Psoas muscle (tissue), 7 donors: ENCODE measurements at regions not wholly inside any gene's neighbourhood (a gene's known extent, or its start where the extent isn't known, plus 50 kb on each side); places are given as distances from the start of the nearest gene placed in this dataset.
A peak's percentile ranks its signal among the peaks of the same experiment; 100 is the strongest.

Source experiments
- ATAC-seq, 4 donors: fragments of 200-7000 bp; cut with Tn5 transposase; one replicate each; pipeline ENCODE4 v1.9.1; 2020; ENCODE audit warnings: moderate library complexity in 3 of 4, mild to moderate bottlenecking in 2 of 4
- DNase-seq, 2 donors: peaks; one replicate each; pipeline ENCODE4 v3.0.0-alpha.2; 2020
- H3K27ac ChIP-seq: fragments of 200-600 bp; one replicate; pipeline ENCODE4 v1.8.0; 2022
- H3K27me3 ChIP-seq, 3 donors: fragments of 200-600 bp in 1 of 3; one replicate each; pipeline versions ENCODE4 v1.6.1 to v1.8.0; 2013 to 2022; ENCODE audit warnings: low read length in 2 of 3, mild to moderate bottlenecking in 2 of 3, moderate library complexity in 1 of 3; ENCODE audit not compliant: insufficient read depth in 3 of 3
- H3K36me3 ChIP-seq, 2 donors: fragments of 200-600 bp in 1 of 2; one replicate each; pipeline versions ENCODE4 v1.6.1 to v1.8.0; 2013 to 2022; ENCODE audit warnings: low read depth in 1 of 2, mild to moderate bottlenecking in 1 of 2, moderate library complexity in 1 of 2; ENCODE audit not compliant: insufficient read depth in 1 of 2
- H3K4me1 ChIP-seq: fragments of 200-600 bp; one replicate; pipeline ENCODE4 v1.8.0; 2022
- H3K4me3 ChIP-seq: fragments of 200-600 bp; one replicate; pipeline ENCODE4 v1.8.0; 2022; ENCODE audit warnings: mild to moderate bottlenecking
- H3K9me3 ChIP-seq: fragments of 200-600 bp; one replicate; pipeline ENCODE4 v1.8.0; 2022
- WGBS, 3 donors: extraction: QIAGEN DNeasy Blood & Tissue Kit; methylation state at CpG; one replicate each; pipeline versions ENCODE4 v1.1.6 to v1.1.7; 2013; 5-methylcytosine and 5-hydroxymethylcytosine counted together
- intact Hi-C, 2 donors: fragments of 100-400 bp; cut with DNase I; formaldehyde crosslinking; loops; one replicate each; pipeline versions ENCODE4 v1.11.0 to v1.14.2; 2022
- TF ChIP-seq, protein P1 (sequence below): fragments of 200-600 bp; IDR thresholded peaks from one replicate; pipeline ENCODE4 v1.8.0; 2022; ENCODE audit warnings: antibody characterized with exemption
- donor health status: healthy with polysubstance abuse.
- donor health status: DM: no; HTN: no; CAD: no; lungs with moderate emphysema.
- donor health status: Bipolar disorder and iron deficiency.
- donor health status: healthy.
- donor health status: DM: yes; HTN: yes; CAD: no.
- donor health status: DM: no; HTN: no; CAD: no.
- donor health status: DM: yes; HTN: yes; CAD: no.

DNA sequence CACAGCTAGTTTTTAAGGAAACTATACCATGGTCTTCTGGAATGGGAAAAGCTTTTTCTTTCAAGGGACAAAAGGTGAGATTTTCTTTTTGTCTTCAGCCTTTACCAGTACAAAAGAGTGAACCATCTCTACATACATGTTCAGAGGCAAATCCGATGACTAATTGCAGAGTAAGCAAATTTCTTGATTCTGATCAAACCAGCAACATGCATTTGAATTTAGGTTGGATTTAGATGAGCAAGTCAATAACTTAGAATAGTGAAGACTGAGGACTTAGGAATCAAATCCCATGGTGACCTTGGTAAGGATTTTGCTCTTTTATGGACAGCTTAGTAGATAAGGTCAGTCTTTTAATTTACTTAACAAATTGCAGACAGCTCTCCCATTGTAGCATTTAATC lies 65.9 kb upstream of the BLID start:
- TF ChIP-seq, protein P1, sequence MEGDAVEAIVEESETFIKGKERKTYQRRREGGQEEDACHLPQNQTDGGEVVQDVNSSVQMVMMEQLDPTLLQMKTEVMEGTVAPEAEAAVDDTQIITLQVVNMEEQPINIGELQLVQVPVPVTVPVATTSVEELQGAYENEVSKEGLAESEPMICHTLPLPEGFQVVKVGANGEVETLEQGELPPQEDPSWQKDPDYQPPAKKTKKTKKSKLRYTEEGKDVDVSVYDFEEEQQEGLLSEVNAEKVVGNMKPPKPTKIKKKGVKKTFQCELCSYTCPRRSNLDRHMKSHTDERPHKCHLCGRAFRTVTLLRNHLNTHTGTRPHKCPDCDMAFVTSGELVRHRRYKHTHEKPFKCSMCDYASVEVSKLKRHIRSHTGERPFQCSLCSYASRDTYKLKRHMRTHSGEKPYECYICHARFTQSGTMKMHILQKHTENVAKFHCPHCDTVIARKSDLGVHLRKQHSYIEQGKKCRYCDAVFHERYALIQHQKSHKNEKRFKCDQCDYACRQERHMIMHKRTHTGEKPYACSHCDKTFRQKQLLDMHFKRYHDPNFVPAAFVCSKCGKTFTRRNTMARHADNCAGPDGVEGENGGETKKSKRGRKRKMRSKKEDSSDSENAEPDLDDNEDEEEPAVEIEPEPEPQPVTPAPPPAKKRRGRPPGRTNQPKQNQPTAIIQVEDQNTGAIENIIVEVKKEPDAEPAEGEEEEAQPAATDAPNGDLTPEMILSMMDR: no peak
- ATAC-seq: no peak
- H3K27ac ChIP-seq: no peak overlapping the region
- intact Hi-C loops: no loop called here
- H3K9me3 ChIP-seq: no peaks in the 10 kb centered on the region
- no peak overlapping the region for H3K4me3 ChIP-seq
- no peaks in the 10 kb centered on the region for H3K36me3 ChIP-seq
- peaks cover 5% of the 10 kb centered on the region for H3K4me1 ChIP-seq
- no peak for DNase-seq
- 91 to 98% (median 98%) methylated on average over 1 of the region's 1 CpG for WGBS, 3 donors
- no peaks in the 10 kb centered on the region for H3K27me3 ChIP-seq

DNA sequence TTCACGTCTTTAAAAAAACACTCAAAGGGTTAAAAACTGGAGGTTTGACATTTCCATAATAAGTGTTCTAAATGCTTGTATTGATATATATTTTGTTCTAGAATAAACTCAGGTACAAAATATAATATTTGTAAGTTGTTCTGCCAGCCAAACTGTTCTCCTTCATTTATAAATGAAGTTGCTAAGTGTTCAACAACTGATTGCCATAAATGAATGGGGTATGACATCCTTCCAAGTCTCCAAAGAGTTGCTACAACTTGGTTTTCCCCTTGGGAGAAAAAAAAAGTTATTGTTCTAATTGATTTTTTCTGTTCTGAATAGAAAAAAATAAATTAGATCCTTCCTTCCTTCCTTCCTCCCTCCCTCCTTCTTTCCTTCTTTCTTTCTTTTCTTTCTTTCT lies 65.4 kb upstream of the BLID start:
- Histone ChIP-seq H3K9me3 (no peaks in the 10 kb centered on the region), H3K36me3 (no peaks in the 10 kb centered on the region), H3K27me3 (no peaks in the 10 kb centered on the region), H3K27ac (no peak overlapping the region), H3K4me1 (peaks cover 5% of the 10 kb centered on the region), H3K4me3 (no peak overlapping the region)
- 69 to 78% (median 72%) methylated on average over 1 of the region's 1 CpG for WGBS, 3 donors
- DNase-seq: no peak
- no peak for ATAC-seq
- intact Hi-C loops: no loop called here
- TF ChIP-seq, protein P1: no peak

DNA sequence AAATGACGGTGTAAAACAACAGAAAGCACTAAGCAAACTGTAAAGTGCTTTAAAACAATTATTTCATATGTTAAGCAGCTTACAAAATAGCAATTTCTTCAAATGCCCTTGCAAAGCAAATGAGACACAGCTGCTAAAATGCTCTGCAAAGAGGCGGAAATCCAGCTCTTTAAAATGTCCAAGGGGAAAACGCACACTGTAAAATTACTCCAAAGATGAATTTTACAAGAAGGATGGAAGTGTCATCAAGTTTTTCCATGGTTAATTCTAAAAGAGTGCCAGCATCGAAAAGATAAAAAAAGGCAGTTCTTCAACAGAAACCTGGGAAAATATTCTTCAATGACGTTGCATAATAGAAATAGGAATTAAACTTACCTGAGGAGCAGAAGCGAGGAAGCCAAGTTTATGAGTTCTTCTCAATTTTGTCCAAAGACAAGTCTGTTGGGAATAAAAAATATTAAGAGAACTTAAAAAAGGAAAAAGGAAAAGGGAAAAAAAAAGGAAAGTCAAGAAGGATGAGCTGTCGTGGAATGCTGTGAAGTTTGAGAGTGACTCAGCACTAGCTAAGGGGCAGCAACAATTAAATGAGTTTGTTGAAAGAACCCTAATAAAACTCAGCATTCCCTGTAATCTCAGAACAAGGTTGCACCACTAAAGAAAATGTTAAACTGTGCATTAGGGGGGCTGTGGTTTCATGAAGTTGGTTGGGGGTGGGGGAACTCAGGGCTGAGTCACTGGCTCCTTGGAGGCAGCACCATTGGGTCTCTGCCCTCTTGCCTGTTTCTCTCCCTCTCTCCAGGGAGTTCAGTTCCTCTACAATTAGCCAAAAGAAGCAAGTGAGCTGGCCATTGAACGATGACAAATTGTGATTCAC lies 64.2 kb upstream of the BLID start:
- no peaks in the 10 kb centered on the region for H3K27me3 ChIP-seq
- TF ChIP-seq, protein P1: no peak
- 35 to 49% (median 42%) methylated on average over 8 of the region's 8 CpGs for WGBS, 3 donors
- peak in 1 of 2 donors; percentile 24 for DNase-seq
- ATAC-seq: peak in 2 of 4 donors; percentile 35 to 49
- H3K9me3 ChIP-seq: no peaks in the 10 kb centered on the region
- no peak overlapping the region for H3K27ac ChIP-seq
- peaks cover 5% of the 10 kb centered on the region for H3K4me1 ChIP-seq
- H3K36me3 ChIP-seq: no peaks in the 10 kb centered on the region
- intact Hi-C loops: no loop called here
- no peak overlapping the region for H3K4me3 ChIP-seq

DNA sequence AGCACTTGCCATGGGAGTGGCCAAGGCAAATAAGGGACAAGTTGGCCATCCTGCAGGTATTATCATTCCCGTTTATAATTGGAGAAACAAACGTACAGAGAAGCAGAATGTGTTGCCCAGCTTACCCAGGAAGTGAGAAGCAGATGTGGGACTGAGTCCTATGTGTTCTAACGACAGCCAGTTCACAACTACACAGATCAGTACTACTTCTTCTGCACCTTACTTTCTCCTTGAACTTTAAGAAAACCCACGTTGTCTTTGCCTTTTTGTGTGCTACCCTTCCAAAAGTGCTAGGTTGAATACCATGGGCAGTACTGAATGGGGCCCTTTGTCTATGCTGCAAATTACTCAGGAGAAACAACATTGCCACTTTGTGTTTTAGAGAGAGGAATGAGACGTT lies 62.8 kb upstream of the BLID start:
- intact Hi-C loops: no loop called here
- 52 to 68% (median 58%) methylated on average over 5 of the region's 5 CpGs for WGBS, 3 donors
- Histone ChIP-seq H3K27ac (no peak overlapping the region), H3K36me3 (no peaks in the 10 kb centered on the region), H3K4me3 (no peak overlapping the region), H3K9me3 (no peaks in the 10 kb centered on the region), H3K4me1 (peaks cover 5% of the 10 kb centered on the region), H3K27me3 (no peaks in the 10 kb centered on the region)
- ATAC-seq (no peak), DNase-seq (no peak)
- TF ChIP-seq, protein P1: no peak

DNA sequence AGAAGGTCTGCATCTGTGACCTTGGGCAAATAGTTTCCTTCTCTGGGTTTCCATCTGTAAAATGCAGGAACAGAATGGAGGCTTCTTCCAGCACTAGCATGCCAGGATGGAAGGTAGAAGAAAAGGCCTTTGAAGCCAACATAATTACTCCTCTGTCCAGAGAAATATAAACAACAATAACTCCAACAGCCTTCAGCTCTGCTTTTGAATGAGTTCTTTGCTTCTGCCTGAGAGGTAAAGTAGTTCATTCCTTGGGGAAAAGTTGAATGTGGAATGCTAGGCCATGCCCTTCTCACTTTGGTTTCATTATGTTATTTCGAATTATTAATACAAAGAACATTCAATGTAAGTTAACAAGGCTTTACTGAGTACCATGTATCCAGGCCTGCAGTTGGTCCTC lies 61.2 kb upstream of the BLID start:
- no peaks in the 10 kb centered on the region for H3K36me3 ChIP-seq
- TF ChIP-seq, protein P1: no peak
- intact Hi-C loops: no loop called here
- ATAC-seq (no peak), DNase-seq (no peak)
- H3K9me3 ChIP-seq: no peaks in the 10 kb centered on the region
- 83 to 96% (median 85%) methylated on average over 1 of the region's 1 CpG for WGBS, 3 donors
- no peak overlapping the region for H3K27ac ChIP-seq
- peaks cover 5% of the 10 kb centered on the region for H3K4me1 ChIP-seq
- H3K27me3 ChIP-seq: no peaks in the 10 kb centered on the region
- no peak overlapping the region for H3K4me3 ChIP-seq
